IPS DF 6.9 (cell line): ENCODE measurements at regions not wholly inside any gene's neighbourhood (a gene's known extent, or its start where the extent isn't known, plus 50 kb on each side); places are given as distances from the start of the nearest gene placed in this dataset.

Experiments used
- DNase-seq: peaks from one replicate; pipeline ENCODE4 v3.0.0-alpha.2; 2013; ENCODE audit warnings: low read depth, low spot score
- H3K27ac ChIP-seq: one replicate; pipeline ENCODE4 v1.5.1; 2013; ENCODE audit warnings: low read length, control low read depth
- H3K27me3 ChIP-seq: 2 replicates; pipeline ENCODE4 v1.6.1; 2013; ENCODE audit warnings: mild to moderate bottlenecking, low read length; ENCODE audit not compliant: control insufficient read depth, insufficient read depth
- H3K36me3 ChIP-seq: 2 replicates; pipeline ENCODE4 v1.6.1; 2013; ENCODE audit warnings: low read length; ENCODE audit not compliant: control insufficient read depth, insufficient read depth
- H3K4me1 ChIP-seq: 2 replicates; pipeline ENCODE4 v1.6.1; 2013; ENCODE audit warnings: low read length; ENCODE audit not compliant: control insufficient read depth, insufficient read depth
- H3K4me3 ChIP-seq: 2 replicates; pipeline ENCODE4 v1.5.1; 2013; ENCODE audit warnings: mild to moderate bottlenecking, low read length
- H3K9me3 ChIP-seq: 2 replicates; pipeline ENCODE4 v1.6.1; 2013; ENCODE audit warnings: low read length, inconsistent platforms; ENCODE audit not compliant: control insufficient read depth, insufficient read depth
- WGBS: extraction: QIAGEN DNeasy Blood & Tissue Kit; methylation state at CpG from one replicate; pipeline ENCODE4 v1.1.7; 2013; ENCODE audit warnings: mixed read lengths, missing lambda C conversion rate; ENCODE audit not compliant: insufficient read length, insufficient coverage; 5-methylcytosine and 5-hydroxymethylcytosine counted together

DNA sequence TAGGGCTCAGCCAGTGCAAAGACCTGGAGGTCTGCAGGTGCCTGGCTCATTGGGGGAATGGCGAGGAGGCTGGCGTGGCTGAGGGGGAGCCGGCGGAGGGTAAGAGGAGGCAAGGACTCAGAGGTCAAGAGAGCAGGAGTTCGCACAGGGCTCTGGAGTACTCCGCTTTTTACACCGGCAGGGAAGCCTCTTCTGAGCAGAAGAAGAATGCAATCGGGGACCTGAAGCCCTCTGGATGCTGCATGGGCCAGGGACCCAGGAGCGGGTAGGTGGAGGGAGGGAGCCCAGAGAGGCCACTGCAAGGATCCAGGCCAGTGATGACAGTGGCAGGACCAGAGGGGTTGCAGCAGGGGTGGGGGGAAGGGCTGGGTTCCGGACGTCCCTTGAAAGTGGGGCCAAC, 70.4 kb upstream of the TAMM41 start:
- H3K4me3 ChIP-seq: no peak overlapping the region
- no peak for DNase-seq
- no peaks in the 10 kb centered on the region for H3K4me1 ChIP-seq
- no peak overlapping the region for H3K27ac ChIP-seq
- no peaks in the 10 kb centered on the region for H3K27me3 ChIP-seq
- no peaks in the 10 kb centered on the region for H3K36me3 ChIP-seq
- peaks cover 2% of the 10 kb centered on the region for H3K9me3 ChIP-seq
- no CpG with 5 or more reads among the region's 11 CpGs for WGBS

DNA sequence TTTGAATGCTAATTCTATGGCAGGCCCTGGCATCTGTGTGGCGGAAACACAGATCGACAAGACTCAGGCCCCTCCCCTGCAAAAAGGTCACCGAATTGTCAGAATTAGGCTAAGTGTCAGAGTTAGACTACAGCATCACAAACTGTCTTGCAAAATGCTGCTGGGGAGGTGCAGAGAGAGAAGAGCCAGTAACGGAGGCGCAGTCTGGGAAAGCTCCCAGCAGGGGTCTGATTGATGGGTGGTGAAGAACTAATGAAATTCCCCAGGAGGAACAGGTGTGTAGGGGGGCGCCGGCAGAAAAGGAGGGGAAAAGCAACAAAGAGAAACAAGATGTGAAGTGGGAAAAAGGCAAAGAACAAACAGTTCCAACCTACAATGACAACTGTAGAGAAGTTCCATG, 72.7 kb upstream of the TAMM41 start:
- H3K27ac ChIP-seq: no peak overlapping the region
- no peak overlapping the region for H3K4me3 ChIP-seq
- H3K9me3 ChIP-seq: peaks cover 2% of the 10 kb centered on the region
- no CpG with 5 or more reads among the region's 7 CpGs for WGBS
- no peaks in the 10 kb centered on the region for H3K4me1 ChIP-seq
- no peaks in the 10 kb centered on the region for H3K36me3 ChIP-seq
- no peaks in the 10 kb centered on the region for H3K27me3 ChIP-seq
- no peak for DNase-seq

DNA sequence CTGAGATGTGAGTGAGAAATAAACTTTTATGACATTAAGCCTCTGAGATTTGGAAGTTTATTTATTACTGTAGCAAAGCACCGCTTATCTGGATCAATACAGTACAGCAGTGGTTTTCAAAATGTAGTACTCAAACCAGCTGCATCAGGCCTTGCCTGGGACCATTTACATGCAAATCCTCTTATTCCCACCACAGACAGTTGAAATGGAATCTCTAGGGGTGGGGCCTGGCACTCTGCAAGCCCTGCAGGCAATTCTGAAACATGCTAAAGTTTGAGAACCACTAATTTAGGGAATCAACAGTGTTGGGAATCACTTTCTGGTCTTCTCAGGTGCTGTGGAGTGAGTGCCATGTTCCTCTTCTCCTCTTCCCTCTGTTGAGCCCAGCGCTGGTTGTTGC, 77.8 kb upstream of the TAMM41 start:
- WGBS: no CpG with 5 or more reads among the region's 2 CpGs
- Histone ChIP-seq H3K36me3 (no peaks in the 10 kb centered on the region), H3K27me3 (no peaks in the 10 kb centered on the region), H3K9me3 (no peaks in the 10 kb centered on the region), H3K4me1 (peaks cover 3% of the 10 kb centered on the region; the same call in 1 of the 2 replicates), H3K4me3 (no peak overlapping the region), H3K27ac (no peak overlapping the region)
- DNase-seq: no peak

DNA sequence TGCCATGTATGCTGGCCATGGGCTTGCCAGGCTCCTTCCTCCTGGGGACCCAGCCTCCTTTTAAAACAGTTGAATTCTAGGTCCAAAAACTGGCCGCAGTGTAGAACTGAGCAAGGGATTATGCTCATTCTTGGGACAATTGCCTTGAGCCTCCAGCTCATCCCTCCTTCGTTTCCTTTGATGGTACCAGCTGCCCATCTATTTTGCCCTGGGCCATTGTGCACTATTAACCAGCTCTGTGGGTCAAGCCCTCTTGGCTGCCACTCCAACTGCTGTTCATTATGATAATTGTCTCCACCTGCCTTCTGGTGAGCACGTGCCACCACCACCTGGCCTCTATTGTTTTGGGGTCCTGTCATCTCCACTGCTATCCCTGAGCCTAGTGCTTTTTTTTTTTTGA, 75.8 kb upstream of the SYN2 start:
- no peak overlapping the region for H3K27ac ChIP-seq
- no peaks in the 10 kb centered on the region for H3K36me3 ChIP-seq
- DNase-seq: no peak
- H3K9me3 ChIP-seq: no peaks in the 10 kb centered on the region
- no CpG with 5 or more reads among the region's 3 CpGs for WGBS
- no peaks in the 10 kb centered on the region for H3K27me3 ChIP-seq
- peaks cover 3% of the 10 kb centered on the region; the same call in 1 of the 2 replicates for H3K4me1 ChIP-seq
- H3K4me3 ChIP-seq: no peak overlapping the region

DNA sequence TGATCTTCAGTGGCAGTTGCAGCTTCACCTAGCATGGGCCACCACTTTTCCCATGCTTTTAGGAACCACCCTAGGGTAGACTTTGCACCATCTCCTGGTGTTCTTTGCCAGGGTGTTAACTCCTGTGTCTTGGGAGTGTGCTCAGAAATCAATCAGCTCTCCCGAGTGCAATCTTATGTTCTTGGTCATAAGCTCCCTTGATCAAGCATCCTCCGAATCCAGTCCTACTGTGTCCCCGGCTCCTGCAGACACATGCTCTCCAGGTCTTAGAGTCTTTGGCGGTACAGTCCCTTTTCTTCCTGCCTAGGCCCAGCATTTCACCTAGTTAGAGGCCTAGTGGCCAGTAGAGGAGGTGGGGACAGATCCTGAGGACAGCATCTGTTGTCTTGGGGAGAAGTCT, 74.7 kb upstream of the SYN2 start:
- no peaks in the 10 kb centered on the region for H3K27me3 ChIP-seq
- no peaks in the 10 kb centered on the region for H3K9me3 ChIP-seq
- H3K4me1 ChIP-seq: peaks cover 3% of the 10 kb centered on the region; the same call in 1 of the 2 replicates

DNA sequence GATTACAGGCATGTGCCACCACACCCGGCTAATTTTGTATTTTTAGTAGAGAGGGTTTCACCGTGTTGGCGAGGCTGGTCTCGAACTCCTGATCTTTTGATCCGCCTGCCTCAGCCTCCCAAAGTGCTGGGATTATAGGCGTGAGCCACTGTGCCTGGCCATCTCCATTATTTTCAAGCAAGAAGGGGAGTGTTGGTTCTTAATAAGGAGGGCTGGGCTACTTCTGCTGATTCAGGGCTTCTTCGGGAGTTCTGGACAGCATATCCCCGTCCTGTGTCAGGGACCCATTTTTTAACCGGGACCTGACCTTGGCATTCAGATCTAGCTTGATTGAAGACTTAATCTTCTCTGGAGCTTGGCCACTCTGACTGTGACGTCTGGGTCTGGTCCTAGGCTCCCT, 74.1 kb upstream of the SYN2 start:
- H3K4me3 ChIP-seq: no peak overlapping the region
- no peak overlapping the region for H3K27ac ChIP-seq
- no peaks in the 10 kb centered on the region for H3K9me3 ChIP-seq
- no peaks in the 10 kb centered on the region for H3K4me1 ChIP-seq
- H3K27me3 ChIP-seq: no peaks in the 10 kb centered on the region
- no CpG with 5 or more reads among the region's 10 CpGs for WGBS
- H3K36me3 ChIP-seq: no peaks in the 10 kb centered on the region
- no peak for DNase-seq

More for the DNA sequence above, 74.7 kb upstream of the SYN2 start:
- DNase-seq: no peak
- H3K36me3 ChIP-seq: no peaks in the 10 kb centered on the region
- H3K4me3 ChIP-seq: no peak overlapping the region
- no peak overlapping the region for H3K27ac ChIP-seq
- no CpG with 5 or more reads among the region's 4 CpGs for WGBS

DNA sequence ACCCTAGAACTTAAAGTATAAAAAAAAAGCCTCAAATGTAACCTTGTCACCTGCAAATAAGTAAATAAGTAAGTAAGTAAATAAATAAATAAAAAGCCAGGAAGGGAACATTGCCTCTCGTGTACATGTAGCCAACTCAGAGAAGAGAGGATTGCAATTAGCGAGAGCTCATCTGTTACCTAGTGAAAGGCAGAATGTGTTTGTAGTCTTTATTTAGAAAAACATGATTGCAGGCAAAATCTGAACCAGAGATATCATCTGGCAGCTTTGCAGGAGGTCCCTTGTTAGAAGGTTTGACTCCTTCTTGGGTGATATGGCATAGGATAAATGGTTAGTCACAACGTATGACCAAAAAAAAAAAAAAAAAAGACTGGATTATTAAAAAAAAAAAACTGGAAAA, 71.6 kb upstream of the SYN2 start:
- H3K36me3 ChIP-seq: no peaks in the 10 kb centered on the region
- no CpG with 5 or more reads among the region's 3 CpGs for WGBS

DNA sequence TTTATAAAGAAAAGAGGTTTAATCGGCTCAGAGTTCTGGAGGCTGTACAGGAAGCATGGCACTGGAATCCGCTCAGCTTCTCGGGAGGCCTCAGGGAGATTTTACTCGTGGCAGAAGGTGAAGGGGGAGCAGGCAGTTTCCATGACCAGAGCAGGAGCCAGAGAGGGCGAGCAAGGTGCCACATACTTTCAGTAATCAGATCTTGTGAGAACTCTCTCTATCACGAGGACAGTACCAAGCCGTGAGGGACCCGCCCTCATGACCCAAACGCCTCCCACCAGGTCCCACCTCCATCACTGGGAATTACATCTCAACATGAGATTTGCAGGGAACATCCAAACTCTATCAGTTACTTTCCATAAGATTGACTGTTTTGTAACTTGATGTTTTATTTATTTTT, 70.7 kb upstream of the SYN2 start:
- DNase-seq: no peak
- WGBS: no CpG with 5 or more reads among the region's 9 CpGs
- no peaks in the 10 kb centered on the region for H3K9me3 ChIP-seq
- no peak overlapping the region for H3K27ac ChIP-seq
- no peaks in the 10 kb centered on the region for H3K27me3 ChIP-seq
- H3K4me1 ChIP-seq: no peaks in the 10 kb centered on the region
- no peak overlapping the region for H3K4me3 ChIP-seq
- no peaks in the 10 kb centered on the region for H3K36me3 ChIP-seq

More for the DNA sequence above, 71.6 kb upstream of the SYN2 start:
- Histone ChIP-seq H3K4me1 (no peaks in the 10 kb centered on the region), H3K27ac (no peak overlapping the region), H3K27me3 (no peaks in the 10 kb centered on the region), H3K9me3 (no peaks in the 10 kb centered on the region), H3K4me3 (no peak overlapping the region)
- no peak for DNase-seq

DNA sequence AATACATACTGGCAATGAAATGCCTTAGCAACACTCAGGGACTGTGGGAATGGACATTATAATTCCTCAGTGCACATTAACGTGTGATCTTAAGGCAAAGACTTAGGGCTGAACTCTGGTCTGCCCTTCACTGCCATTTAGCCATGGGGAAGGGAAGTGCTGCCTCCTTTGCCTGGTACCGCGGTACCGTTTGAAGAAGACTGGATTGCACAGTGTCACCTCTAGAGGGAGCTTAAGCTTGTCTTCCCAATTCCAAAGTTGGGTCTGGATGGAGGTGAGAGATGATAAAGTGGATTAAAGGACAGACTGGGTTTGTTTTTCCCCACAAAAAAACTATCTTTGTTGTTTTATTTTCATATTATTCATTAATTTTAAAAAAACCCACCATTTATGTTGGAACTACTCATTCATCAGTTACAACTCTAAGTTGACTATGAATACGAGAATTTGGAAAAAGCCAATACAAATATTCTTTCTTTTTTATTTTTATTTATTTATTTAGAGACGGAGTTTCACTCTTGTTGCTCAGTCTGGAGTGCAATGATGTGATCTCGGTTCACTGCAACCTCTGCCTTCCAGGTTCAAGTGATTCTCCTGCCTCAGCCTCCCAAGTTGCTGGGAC, 60.0 kb upstream of the SYN2 start:
- Histone ChIP-seq H3K4me1 (no peaks in the 10 kb centered on the region), H3K9me3 (no peaks in the 10 kb centered on the region), H3K27ac (no peak overlapping the region), H3K36me3 (no peaks in the 10 kb centered on the region), H3K27me3 (no peaks in the 10 kb centered on the region), H3K4me3 (no peak overlapping the region)
- peak; percentile 48 for DNase-seq
- no CpG with 5 or more reads among the region's 7 CpGs for WGBS

DNA sequence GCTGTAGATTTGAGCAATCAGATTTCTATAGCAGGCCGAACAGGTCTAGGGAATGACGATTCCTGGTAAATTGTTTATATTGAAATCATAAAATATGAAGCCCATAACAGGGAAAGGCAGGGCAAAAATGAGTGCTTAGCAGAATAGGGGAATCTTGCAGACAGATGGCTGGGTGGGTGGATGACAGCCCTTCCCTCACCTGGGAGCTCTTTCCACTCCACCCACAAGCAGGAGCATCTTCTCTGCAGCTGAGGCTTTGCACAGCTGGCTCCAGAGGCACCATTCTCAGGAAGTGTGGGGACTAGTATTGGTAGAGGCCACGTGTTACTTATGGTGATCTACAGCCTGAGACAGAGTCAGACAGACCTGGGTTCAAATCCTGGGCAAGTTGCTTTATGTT, 55.9 kb upstream of the SYN2 start:
- no peak overlapping the region for H3K27ac ChIP-seq

DNA sequence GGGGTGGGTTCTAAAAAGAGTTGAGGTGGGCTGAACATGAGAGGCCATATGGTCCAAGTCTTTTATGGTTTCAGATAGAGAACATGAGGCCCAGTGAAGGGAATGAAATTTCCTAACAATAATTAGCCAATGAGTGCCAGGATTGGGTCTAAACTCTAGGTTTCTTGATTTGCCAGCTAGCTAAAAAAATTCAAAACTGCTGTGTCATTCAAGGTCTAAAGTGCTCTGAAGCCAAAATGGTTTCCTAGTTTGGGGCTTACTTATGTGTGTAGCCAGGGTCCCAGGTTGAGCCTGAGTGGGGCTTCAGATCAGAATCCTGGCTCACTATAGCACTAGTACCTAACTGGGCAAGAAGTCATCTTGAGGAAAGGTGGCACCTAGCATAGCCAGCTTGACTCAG, 55.3 kb upstream of the SYN2 start:
- H3K36me3 ChIP-seq: no peaks in the 10 kb centered on the region
- no peak overlapping the region for H3K27ac ChIP-seq
- no peaks in the 10 kb centered on the region for H3K4me1 ChIP-seq
- no peaks in the 10 kb centered on the region for H3K9me3 ChIP-seq
- DNase-seq: no peak
- H3K4me3 ChIP-seq: no peak overlapping the region
- no peaks in the 10 kb centered on the region for H3K27me3 ChIP-seq

More for the DNA sequence above, 55.9 kb upstream of the SYN2 start:
- H3K27me3 ChIP-seq: no peaks in the 10 kb centered on the region
- no peak for DNase-seq
- no peak overlapping the region for H3K4me3 ChIP-seq
- H3K36me3 ChIP-seq: no peaks in the 10 kb centered on the region
- no CpG with 5 or more reads among the region's 3 CpGs for WGBS
- H3K4me1 ChIP-seq: no peaks in the 10 kb centered on the region
- H3K9me3 ChIP-seq: no peaks in the 10 kb centered on the region
